Pancreas (tissue), 10 donors: ENCODE measurements at regions not wholly inside any gene's neighbourhood (a gene's known extent, or its start where the extent isn't known, plus 50 kb on each side); places are given as distances from the start of the nearest gene placed in this dataset.

Source experiments
- ATAC-seq, 4 donors: fragments of 200-7000 bp; cut with Tn5 transposase; one replicate each; pipeline versions ENCODE4 v1.8.0 to v1.9.1; 2020; ENCODE audit warnings: mild to moderate bottlenecking in 4 of 4, moderate library complexity in 4 of 4
- DNase-seq, 6 donors: peaks; one replicate each; pipeline ENCODE4 v3.0.0-alpha.2; 2020
- FAIRE-seq: peaks from 2 replicates; lab custom pipeline; 2012; peaks lifted over from hg19 to GRCh38; lab: Jason Lieb, UNC
- H3K27ac ChIP-seq, 4 donors: fragments of 200-600 bp; sonication (generic); 1 replicate in 3 of 4; 2 replicates in 1 of 4; pipeline versions ENCODE4 v1.5.0 to v1.8.0; 2020
- H3K27me3 ChIP-seq, 4 donors: fragments of 200-600 bp; one replicate each; pipeline ENCODE4 v1.8.0; 2021
- H3K36me3 ChIP-seq, 3 donors: fragments of 200-600 bp; sonication (generic) in 1 of 3; one replicate each; pipeline versions ENCODE4 v1.5.0 to v1.8.0; 2020 to 2021
- H3K4me1 ChIP-seq, 3 donors: fragments of 200-600 bp; one replicate each; pipeline ENCODE4 v1.8.0; 2021
- H3K4me3 ChIP-seq, 4 donors: fragments of 200-600 bp; sonication (generic) in 2 of 4; one replicate each; pipeline versions ENCODE4 v1.5.0 to v1.8.0; 2020 to 2021
- H3K9me3 ChIP-seq, 4 donors: fragments of 200-600 bp; one replicate each; pipeline ENCODE4 v1.8.0; 2021
- CTCF ChIP-seq, 4 donors: fragments of 200-600 bp; sonication (generic) in 3 of 4; IDR thresholded peaks; one replicate each; pipeline versions ENCODE4 v1.5.0 to v1.8.0; 2021; ENCODE audit warnings: antibody characterized with exemption in 4 of 4
- WGBS, 2 donors: extraction: QIAGEN DNeasy Blood & Tissue Kit; methylation state at CpG; one replicate each; pipeline ENCODE4 v1.1.7; 2013; 5-methylcytosine and 5-hydroxymethylcytosine counted together
- intact Hi-C, 3 donors: fragments of 100-400 bp; cut with DNase I; formaldehyde crosslinking; loops; one replicate each; pipeline versions ENCODE4 v1.11.1 to v1.14.2; 2022
- donor health status: healthy with polysubstance abuse.
- donor health status: DM: no; HTN: no; CAD: no; lungs with moderate emphysema.
- donor health status: DM: no; HTN: no; CAD: no.
- donor health status: control.
- donor health status: control.
- donor health status: Bipolar disorder and iron deficiency.
- donor health status: DM: yes; HTN: yes; CAD: no.
- donor health status: DM: no; HTN: no; CAD: no.
- donor health status: DM: no; HTN: no; CAD: no.
- donor health status: DM: yes; HTN: yes; CAD: no.

- 59 to 64% methylated on average over 1 of the region's 1 CpG for WGBS, 2 donors
- ATAC-seq (no peak), FAIRE-seq (no peak), DNase-seq (no peak)
- Histone ChIP-seq H3K36me3 (no peaks in the 10 kb centered on the region), H3K4me1 (no peaks in the 10 kb centered on the region), H3K27ac (no peak overlapping the region), H3K9me3 (no peaks in the 10 kb centered on the region), H3K4me3 (no peak overlapping the region), H3K27me3 (no peaks in the 10 kb centered on the region)
- TF ChIP-seq CTCF (IDR thresholded peaks at IDR 0.05) = no peak
- intact Hi-C loops = no loop called here
Observed at GRCh38 chr2:155701721-155702120, 630.8 kb downstream of the NR4A2 start.

- 46 to 71% methylated on average over 2 of the region's 2 CpGs for WGBS, 2 donors
- no peak for TF ChIP-seq CTCF (IDR thresholded peaks at IDR 0.05)
Observed at GRCh38 chr2:155696571-155696970, 636.0 kb downstream of the NR4A2 start.

GRCh38 chr2:155695505-155695904, 637.0 kb downstream of the NR4A2 start:
- Histone ChIP-seq H3K4me1 (no peaks in the 10 kb centered on the region), H3K27ac (no peak overlapping the region), H3K9me3 (no peaks in the 10 kb centered on the region), H3K4me3 (no peak overlapping the region), H3K36me3 (no peaks in the 10 kb centered on the region), H3K27me3 (no peaks in the 10 kb centered on the region)
- intact Hi-C loops = no loop called here
- FAIRE-seq (no peak), ATAC-seq (no peak), DNase-seq (no peak)
- TF ChIP-seq CTCF (IDR thresholded peaks at IDR 0.05) = no peak
- WGBS, 2 donors = 67 to 69% methylated on average over 2 of the region's 2 CpGs

More at GRCh38 chr2:155696571-155696970, 636.0 kb downstream of the NR4A2 start:
- ATAC-seq (no peak), FAIRE-seq (no peak), DNase-seq (no peak)
- Histone ChIP-seq H3K9me3 (no peaks in the 10 kb centered on the region), H3K4me3 (no peak overlapping the region), H3K27ac (no peak overlapping the region), H3K4me1 (no peaks in the 10 kb centered on the region), H3K27me3 (no peaks in the 10 kb centered on the region), H3K36me3 (no peaks in the 10 kb centered on the region)
- intact Hi-C loops = no loop called here

GRCh38 chr2:155692856-155693255, 639.7 kb downstream of the NR4A2 start:
- Histone ChIP-seq H3K9me3 (no peaks in the 10 kb centered on the region), H3K4me3 (no peak overlapping the region), H3K27me3 (no peaks in the 10 kb centered on the region), H3K27ac (no peak overlapping the region), H3K4me1 (no peaks in the 10 kb centered on the region), H3K36me3 (no peaks in the 10 kb centered on the region)
- no peak for FAIRE-seq
- TF ChIP-seq CTCF (IDR thresholded peaks at IDR 0.05) = no peak
- intact Hi-C loops = no loop called here
- ATAC-seq = no peak
- no peak for DNase-seq

GRCh38 chr2:155692106-155692505, 640.4 kb downstream of the NR4A2 start:
- H3K36me3 ChIP-seq = no peaks in the 10 kb centered on the region
- ATAC-seq = no peak
- intact Hi-C loops = no loop called here
- DNase-seq = no peak
- FAIRE-seq = no peak
- H3K27ac ChIP-seq = no peak overlapping the region
- no peaks in the 10 kb centered on the region for H3K27me3 ChIP-seq
- H3K9me3 ChIP-seq = no peaks in the 10 kb centered on the region
- no peak for TF ChIP-seq CTCF (IDR thresholded peaks at IDR 0.05)
- no peaks in the 10 kb centered on the region for H3K4me1 ChIP-seq
- no peak overlapping the region for H3K4me3 ChIP-seq
